A673 (cell line): ENCODE measurements at regions not wholly inside any gene's neighbourhood (a gene's known extent, or its start where the extent isn't known, plus 50 kb on each side); places are given as distances from the start of the nearest gene placed in this dataset.

Source experiments
- EZH2 ChIP-seq: fragments of 200-600 bp; sonication (generic); IDR thresholded peaks from 2 replicates; pipeline ENCODE4 v1.6.1; 2017; ENCODE audit warnings: borderline replicate concordance, low read depth, mild to moderate bottlenecking, mixed read lengths, antibody characterized with exemption, low read length; ENCODE audit not compliant: poor library complexity, severe bottlenecking
- TF ChIP-seq, protein P1 (sequence below): fragments of 300-800, 200-600 bp; sonication (generic); conservative IDR thresholded peaks from 2 replicates; pipeline ENCODE4 v1.5.1; 2017; ENCODE audit warnings: low read depth, mild to moderate bottlenecking, antibody characterized with exemption, low read length, moderate library complexity, mixed read lengths

DNA sequence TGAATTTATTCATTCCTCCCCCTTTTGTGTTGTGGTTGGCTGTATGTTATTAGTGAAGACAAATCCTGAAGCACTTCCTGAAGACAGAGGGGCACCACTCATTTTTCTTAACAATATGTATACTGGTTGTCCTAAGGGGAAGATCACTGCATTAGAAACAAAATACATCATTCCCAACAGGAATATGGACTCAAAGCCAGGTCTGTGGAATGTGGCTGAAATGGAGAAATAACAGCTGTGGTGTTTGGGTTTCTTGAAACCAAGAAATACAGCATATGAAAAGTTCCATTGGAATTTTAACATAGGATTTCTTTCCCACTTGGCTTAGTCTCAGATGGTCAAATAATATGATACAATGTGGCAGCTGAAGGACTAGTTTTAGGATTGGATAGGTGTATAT, 267.6 kb downstream of the KCNE4 start:
- no peak for TF ChIP-seq EZH2
- TF ChIP-seq, protein P1, sequence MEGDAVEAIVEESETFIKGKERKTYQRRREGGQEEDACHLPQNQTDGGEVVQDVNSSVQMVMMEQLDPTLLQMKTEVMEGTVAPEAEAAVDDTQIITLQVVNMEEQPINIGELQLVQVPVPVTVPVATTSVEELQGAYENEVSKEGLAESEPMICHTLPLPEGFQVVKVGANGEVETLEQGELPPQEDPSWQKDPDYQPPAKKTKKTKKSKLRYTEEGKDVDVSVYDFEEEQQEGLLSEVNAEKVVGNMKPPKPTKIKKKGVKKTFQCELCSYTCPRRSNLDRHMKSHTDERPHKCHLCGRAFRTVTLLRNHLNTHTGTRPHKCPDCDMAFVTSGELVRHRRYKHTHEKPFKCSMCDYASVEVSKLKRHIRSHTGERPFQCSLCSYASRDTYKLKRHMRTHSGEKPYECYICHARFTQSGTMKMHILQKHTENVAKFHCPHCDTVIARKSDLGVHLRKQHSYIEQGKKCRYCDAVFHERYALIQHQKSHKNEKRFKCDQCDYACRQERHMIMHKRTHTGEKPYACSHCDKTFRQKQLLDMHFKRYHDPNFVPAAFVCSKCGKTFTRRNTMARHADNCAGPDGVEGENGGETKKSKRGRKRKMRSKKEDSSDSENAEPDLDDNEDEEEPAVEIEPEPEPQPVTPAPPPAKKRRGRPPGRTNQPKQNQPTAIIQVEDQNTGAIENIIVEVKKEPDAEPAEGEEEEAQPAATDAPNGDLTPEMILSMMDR, result no peak
